OCI-LY3 (cell line): ENCODE measurements at regions not wholly inside any gene's neighbourhood (a gene's known extent, or its start where the extent isn't known, plus 50 kb on each side); places are given as distances from the start of the nearest gene placed in this dataset.

Experiments used
- EZH2phosphoT487 ChIP-seq: fragments of 200-600 bp; shearing (Covaris generic); IDR thresholded peaks from 2 replicates; pipeline ENCODE4 v1.6.1; 2018; ENCODE audit warnings: antibody characterized with exemption, mixed run types, low read depth
- TF ChIP-seq, protein P1 (sequence below): fragments of 200-600, 300-600 bp; sonication (generic); IDR thresholded peaks from 2 replicates; pipeline ENCODE4 v1.5.1; 2014; ENCODE audit warnings: antibody characterized with exemption, low read length, low read depth

DNA sequence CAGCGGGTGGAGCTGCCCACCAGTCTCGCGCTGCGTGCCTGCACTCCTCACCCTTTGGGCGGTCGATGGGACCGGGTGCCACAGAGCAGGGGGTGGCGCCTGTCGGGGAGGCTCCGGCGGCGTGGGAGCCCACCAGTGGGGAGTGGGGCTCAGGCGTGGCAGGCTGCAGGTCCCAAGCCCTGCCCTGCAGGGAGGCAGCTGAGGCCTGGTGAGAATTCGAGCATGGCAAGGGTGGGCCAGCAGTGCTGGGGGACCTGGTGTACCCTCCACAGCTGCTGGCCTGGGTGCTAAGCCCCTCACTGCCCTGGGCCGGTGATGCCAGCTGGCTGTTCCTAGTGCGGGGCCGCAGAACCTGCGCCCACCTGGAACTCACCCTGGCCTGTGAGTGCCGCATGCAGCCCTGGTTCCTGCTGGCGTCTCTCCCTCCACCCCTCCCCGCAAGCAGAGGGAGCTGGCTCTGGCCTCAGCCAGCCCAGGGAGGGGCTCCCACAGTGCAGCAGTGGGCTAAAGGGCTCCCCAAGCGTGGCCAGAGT is 746.6 kb upstream of the PABPC4L start:
- TF ChIP-seq, protein P1, sequence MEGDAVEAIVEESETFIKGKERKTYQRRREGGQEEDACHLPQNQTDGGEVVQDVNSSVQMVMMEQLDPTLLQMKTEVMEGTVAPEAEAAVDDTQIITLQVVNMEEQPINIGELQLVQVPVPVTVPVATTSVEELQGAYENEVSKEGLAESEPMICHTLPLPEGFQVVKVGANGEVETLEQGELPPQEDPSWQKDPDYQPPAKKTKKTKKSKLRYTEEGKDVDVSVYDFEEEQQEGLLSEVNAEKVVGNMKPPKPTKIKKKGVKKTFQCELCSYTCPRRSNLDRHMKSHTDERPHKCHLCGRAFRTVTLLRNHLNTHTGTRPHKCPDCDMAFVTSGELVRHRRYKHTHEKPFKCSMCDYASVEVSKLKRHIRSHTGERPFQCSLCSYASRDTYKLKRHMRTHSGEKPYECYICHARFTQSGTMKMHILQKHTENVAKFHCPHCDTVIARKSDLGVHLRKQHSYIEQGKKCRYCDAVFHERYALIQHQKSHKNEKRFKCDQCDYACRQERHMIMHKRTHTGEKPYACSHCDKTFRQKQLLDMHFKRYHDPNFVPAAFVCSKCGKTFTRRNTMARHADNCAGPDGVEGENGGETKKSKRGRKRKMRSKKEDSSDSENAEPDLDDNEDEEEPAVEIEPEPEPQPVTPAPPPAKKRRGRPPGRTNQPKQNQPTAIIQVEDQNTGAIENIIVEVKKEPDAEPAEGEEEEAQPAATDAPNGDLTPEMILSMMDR = no peak
- TF ChIP-seq EZH2phosphoT487 = no peak
